Esophagus muscularis mucosa (tissue), 4 donors: ENCODE measurements at regions not wholly inside any gene's neighbourhood (a gene's known extent, or its start where the extent isn't known, plus 50 kb on each side); places are given as distances from the start of the nearest gene placed in this dataset.
"Not testable (repeated sequence)": the region's sequence is repeated elsewhere in the genome, so short reads cannot be mapped to it uniquely, and the experiment has no call there.

Source experiments
- DNase-seq: peaks from one replicate; pipeline ENCODE4 v3.0.0-alpha.2; 2017; ENCODE audit errors: extremely low spot score
- H3K27ac ChIP-seq, 4 donors: fragments of 200-600 bp; sonication (generic); replicated peaks in 1 of 4; 1 replicate in 3 of 4; 2 replicates in 1 of 4; pipeline ENCODE4 v1.5.1; 2016 to 2019; ENCODE audit warnings: mild to moderate bottlenecking in 1 of 4
- H3K27me3 ChIP-seq, 4 donors: fragments of 200-600 bp; sonication (generic); one replicate each; pipeline versions ENCODE4 v1.5.1 to v1.6.0; 2016 to 2019
- H3K36me3 ChIP-seq, 4 donors: fragments of 200-600 bp; sonication (generic); one replicate each; pipeline ENCODE4 v1.5.1; 2016 to 2019
- H3K4me1 ChIP-seq, 4 donors: fragments of 200-600 bp; sonication (generic); one replicate each; pipeline ENCODE4 v1.5.1; 2016 to 2019
- H3K4me3 ChIP-seq, 4 donors: fragments of 200-600 bp; sonication (generic); 1 replicate in 2 of 4; 2 replicates in 2 of 4; pipeline ENCODE4 v1.5.1; 2016 to 2019; ENCODE audit warnings: mild to moderate bottlenecking in 4 of 4, moderate library complexity in 1 of 4
- H3K9me3 ChIP-seq, 4 donors: fragments of 200-600 bp; sonication (generic); 1 replicate in 3 of 4; 2 replicates in 1 of 4; pipeline ENCODE4 v1.5.1; 2016 to 2019
- EP300 ChIP-seq: sonication (generic); formaldehyde crosslinking; IDR thresholded peaks from one replicate; pipeline ENCODE4 v1.6.1; 2017; ENCODE audit warnings: antibody characterized with exemption
- POLR2A ChIP-seq: fragments of 450-650 bp; IDR thresholded peaks from one replicate; pipeline ENCODE4 v1.6.1; 2017; ENCODE audit warnings: antibody characterized with exemption, moderate library complexity, mild to moderate bottlenecking, low read depth
- POLR2AphosphoS5 ChIP-seq, 2 donors: sonication (generic); formaldehyde crosslinking; IDR thresholded peaks; one replicate each; pipeline ENCODE4 v1.6.1; 2017; ENCODE audit warnings: antibody characterized with exemption in 2 of 2
- WGBS: methylation state at CpG from one replicate; pipeline ENCODE4 v1.1.5; 2018; 5-methylcytosine and 5-hydroxymethylcytosine counted together
- intact Hi-C: fragments of 100-400 bp; cut with DNase I; formaldehyde crosslinking; loops from one replicate; pipeline ENCODE4 v1.15.1; 2023
- TF ChIP-seq, protein P1 (sequence below), 3 experiments: fragments of 200-600 bp in 2 of 3; fragments of 450-650 bp in 1 of 3; sonication (generic) in 2 of 3; IDR thresholded peaks; one replicate each; pipeline ENCODE4 v1.5.1; 2017 to 2019; ENCODE audit warnings: antibody characterized with exemption in 3 of 3, mild to moderate bottlenecking in 2 of 3, moderate library complexity in 1 of 3

DNA sequence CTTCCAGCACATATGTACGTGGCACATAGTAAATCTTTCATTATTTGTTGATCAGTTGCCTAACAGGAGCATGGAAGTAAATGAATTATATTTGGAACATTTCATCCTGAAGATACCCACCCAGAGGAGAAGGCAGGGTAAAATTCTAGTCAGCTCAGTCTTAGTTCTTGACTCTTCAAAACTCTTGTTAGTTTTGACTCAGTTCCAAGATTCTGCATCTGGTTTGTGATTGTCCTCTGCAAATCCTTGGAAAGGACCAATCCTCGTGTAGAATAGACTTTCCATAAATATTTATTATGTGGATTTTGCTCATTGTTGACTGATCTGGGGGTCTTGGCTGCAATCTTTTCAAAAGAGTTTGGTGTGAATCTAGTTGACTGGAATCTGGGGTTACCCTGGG is 257.5 kb upstream of the FAT1 start:
- Histone ChIP-seq H3K4me1 (peaks cover 0 to 13% (median 2%) of the 10 kb centered on the region in 4 donors), H3K27me3 (no peaks in the 10 kb centered on the region), H3K9me3 (no peaks in the 10 kb centered on the region), H3K36me3 (no peaks in the 10 kb centered on the region), H3K27ac (no peak overlapping the region), H3K4me3 (no peak overlapping the region)
- DNase-seq: no peak
- WGBS: 64% methylated on average over 2 of the region's 2 CpGs
- intact Hi-C loops: no loop called here
- TF ChIP-seq EP300 (no peak), POLR2AphosphoS5 (IDR thresholded peaks at IDR 0.05) (no peak), POLR2A (no peak)
- TF ChIP-seq, protein P1, sequence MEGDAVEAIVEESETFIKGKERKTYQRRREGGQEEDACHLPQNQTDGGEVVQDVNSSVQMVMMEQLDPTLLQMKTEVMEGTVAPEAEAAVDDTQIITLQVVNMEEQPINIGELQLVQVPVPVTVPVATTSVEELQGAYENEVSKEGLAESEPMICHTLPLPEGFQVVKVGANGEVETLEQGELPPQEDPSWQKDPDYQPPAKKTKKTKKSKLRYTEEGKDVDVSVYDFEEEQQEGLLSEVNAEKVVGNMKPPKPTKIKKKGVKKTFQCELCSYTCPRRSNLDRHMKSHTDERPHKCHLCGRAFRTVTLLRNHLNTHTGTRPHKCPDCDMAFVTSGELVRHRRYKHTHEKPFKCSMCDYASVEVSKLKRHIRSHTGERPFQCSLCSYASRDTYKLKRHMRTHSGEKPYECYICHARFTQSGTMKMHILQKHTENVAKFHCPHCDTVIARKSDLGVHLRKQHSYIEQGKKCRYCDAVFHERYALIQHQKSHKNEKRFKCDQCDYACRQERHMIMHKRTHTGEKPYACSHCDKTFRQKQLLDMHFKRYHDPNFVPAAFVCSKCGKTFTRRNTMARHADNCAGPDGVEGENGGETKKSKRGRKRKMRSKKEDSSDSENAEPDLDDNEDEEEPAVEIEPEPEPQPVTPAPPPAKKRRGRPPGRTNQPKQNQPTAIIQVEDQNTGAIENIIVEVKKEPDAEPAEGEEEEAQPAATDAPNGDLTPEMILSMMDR (IDR thresholded peaks at IDR 0.05): no peak

DNA sequence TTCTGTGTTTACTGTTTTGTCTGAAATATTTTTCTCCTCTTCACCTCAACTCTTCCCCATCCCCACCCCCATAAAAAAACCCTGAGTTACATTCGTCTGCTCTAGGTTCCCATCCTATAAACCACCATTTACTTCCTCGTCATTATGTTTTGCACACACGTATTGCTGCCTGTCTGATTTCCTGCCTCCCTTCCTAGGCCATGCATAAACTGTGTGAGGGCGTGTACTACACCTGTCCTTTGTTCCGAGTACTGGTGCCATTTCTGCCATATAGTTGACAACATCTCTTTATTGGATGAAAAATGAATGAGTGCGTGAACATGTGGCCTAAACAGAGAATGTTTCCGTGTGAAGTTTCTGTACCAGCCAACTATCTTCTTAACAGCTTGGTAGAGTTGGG is 258.5 kb upstream of the FAT1 start:
- Histone ChIP-seq H3K27ac (no peak overlapping the region), H3K9me3 (no peaks in the 10 kb centered on the region), H3K36me3 (no peaks in the 10 kb centered on the region), H3K4me1 (peaks cover 0 to 13% (median 2%) of the 10 kb centered on the region in 4 donors), H3K27me3 (no peaks in the 10 kb centered on the region), H3K4me3 (no peak overlapping the region)
- DNase-seq: no peak
- 86% methylated on average over 7 of the region's 7 CpGs for WGBS
- intact Hi-C loops: no loop called here
- TF ChIP-seq POLR2AphosphoS5 (IDR thresholded peaks at IDR 0.05) (no peak), EP300 (no peak), POLR2A (no peak)
- TF ChIP-seq, protein P1 (IDR thresholded peaks at IDR 0.05): no peak

DNA sequence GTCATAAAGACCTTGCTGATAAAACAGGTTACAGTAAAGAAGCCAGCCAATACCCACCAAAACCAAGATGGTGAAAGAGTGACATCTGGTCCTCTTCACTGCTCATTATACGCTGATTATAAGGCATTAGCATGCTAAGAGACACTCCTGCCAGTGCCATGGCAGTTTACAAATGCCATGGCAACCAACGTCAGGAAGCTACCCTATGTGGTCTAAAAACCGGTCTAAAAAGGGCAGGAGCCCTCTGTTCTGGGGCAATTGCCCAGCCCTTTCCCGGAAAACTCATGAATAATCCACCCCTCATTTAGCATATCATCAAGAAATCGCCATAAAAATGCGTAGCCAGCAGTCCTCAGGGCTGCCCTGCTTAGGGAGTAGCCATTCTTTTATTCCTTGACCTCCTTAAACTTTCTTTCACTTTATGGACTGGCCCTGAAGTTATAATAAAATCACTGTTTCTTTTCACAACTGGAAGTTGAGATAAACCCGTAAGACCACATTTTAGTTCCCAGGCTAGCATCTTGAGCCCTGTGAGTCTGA is 260.5 kb upstream of the FAT1 start:
- no peaks in the 10 kb centered on the region for H3K9me3 ChIP-seq
- peaks cover 0 to 13% (median 2%) of the 10 kb centered on the region in 4 donors for H3K4me1 ChIP-seq
- WGBS: 88% methylated on average over 7 of the region's 7 CpGs
- no peaks in the 10 kb centered on the region for H3K27me3 ChIP-seq
- TF ChIP-seq POLR2A (no peak), POLR2AphosphoS5 (IDR thresholded peaks at IDR 0.05) (no peak), EP300 (no peak)
- TF ChIP-seq, protein P1 (IDR thresholded peaks at IDR 0.05): no peak
- no peak overlapping the region for H3K27ac ChIP-seq
- DNase-seq: no peak
- intact Hi-C loops: no loop called here
- H3K4me3 ChIP-seq: no peak overlapping the region
- no peaks in the 10 kb centered on the region for H3K36me3 ChIP-seq

DNA sequence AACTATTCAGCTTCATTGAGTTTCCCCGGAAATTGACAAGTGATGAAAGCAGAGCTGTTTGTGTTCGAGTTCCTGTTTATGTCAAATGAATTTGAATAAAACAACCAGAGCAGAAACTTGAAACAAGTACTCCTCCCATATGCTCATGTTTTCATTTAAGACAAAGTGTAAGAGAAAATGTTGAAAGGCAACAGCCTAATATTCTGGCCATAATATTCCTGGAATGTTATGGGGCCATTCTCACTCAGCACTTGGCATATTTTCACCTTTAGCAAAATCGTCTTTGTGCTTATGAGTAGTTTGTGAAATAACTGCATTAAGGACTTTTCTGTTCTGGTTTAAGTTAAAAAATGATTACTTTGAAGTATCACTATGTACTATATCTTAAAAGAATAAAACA is 276.0 kb upstream of the FAT1 start:
- 55% methylated on average over 3 of the region's 3 CpGs for WGBS
- DNase-seq: no peak
- Histone ChIP-seq H3K9me3 (no peaks in the 10 kb centered on the region), H3K4me1 (no peaks in the 10 kb centered on the region), H3K27me3 (no peaks in the 10 kb centered on the region), H3K27ac (no peak overlapping the region), H3K4me3 (no peak overlapping the region), H3K36me3 (no peaks in the 10 kb centered on the region)
- intact Hi-C loops: no loop called here
- TF ChIP-seq, protein P1 (IDR thresholded peaks at IDR 0.05): no peak
- TF ChIP-seq POLR2AphosphoS5 (IDR thresholded peaks at IDR 0.05): no peak
- TF ChIP-seq EP300: no peak
- TF ChIP-seq POLR2A: no peak

DNA sequence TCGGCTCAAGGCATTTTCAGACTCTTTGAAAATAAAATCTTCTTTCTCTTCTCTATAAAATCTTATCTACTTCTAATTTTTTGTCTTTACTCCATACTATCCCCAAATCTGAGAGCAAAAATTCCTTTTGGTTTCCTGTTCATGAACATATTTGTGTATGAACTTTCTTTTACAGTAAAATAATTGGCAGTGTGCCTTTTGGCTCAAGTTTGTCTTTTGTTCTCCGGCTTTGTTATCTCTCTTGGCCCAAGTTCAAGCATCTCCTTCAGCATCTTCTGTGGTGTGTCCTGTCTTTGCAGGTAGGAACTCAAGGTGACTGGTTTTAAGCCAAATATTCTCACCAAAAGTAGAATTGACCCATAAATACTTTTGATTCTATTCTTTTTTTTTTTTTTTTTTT is 276.6 kb upstream of the FAT1 start:
- no peaks in the 10 kb centered on the region for H3K4me1 ChIP-seq
- no peaks in the 10 kb centered on the region for H3K27me3 ChIP-seq
- TF ChIP-seq EP300 (no peak), POLR2AphosphoS5 (IDR thresholded peaks at IDR 0.05) (no peak)
- TF ChIP-seq, protein P1 (IDR thresholded peaks at IDR 0.05): no peak
- no peak for DNase-seq
- H3K36me3 ChIP-seq: no peaks in the 10 kb centered on the region
- no peak overlapping the region for H3K4me3 ChIP-seq
- 35% methylated on average over 2 of the region's 2 CpGs for WGBS
- no peaks in the 10 kb centered on the region for H3K9me3 ChIP-seq
- H3K27ac ChIP-seq: no peak overlapping the region
- intact Hi-C loops: no loop called here

DNA sequence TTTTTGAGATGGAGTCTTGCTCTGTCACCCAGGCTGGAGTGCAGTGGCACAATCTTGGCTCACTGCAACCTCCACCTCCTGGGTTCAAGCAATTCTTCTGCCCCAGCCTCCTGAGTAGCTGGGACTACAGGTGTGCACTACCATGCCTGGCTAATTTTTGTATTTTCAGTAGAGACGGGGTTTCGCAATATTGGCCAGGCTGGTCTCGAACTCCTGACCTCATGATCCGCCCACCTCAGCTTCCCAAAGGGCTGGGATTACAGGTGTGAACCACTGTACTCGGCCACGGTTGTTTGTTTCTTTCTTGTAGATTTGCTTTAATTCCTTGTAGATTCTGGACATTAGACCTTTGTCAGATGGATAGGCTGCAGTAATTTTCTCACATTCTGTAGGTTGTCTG is 278.5 kb upstream of the FAT1 start:
- H3K9me3 ChIP-seq, H3K4me1 ChIP-seq, H3K36me3 ChIP-seq, intact Hi-C loops, DNase-seq, H3K27me3 ChIP-seq, H3K4me3 ChIP-seq, H3K27ac ChIP-seq: not testable (repeated sequence)
- WGBS: 96% methylated on average over 6 of the region's 6 CpGs
